Activated CD4-positive, CD25-positive, alpha-beta regulatory T cell treated with anti-CD3 and anti-CD28 coated beads, Interleukin-2, amount 50 U/mL, for 16 hours (primary cell): ENCODE measurements at regions not wholly inside any gene's neighbourhood (a gene's known extent, or its start where the extent isn't known, plus 50 kb on each side); places are given as distances from the start of the nearest gene placed in this dataset.

Experiments used
- DNase-seq: peaks from one replicate; pipeline ENCODE4 v3.0.0-alpha.2; 2020; ENCODE audit warnings: low read depth, low spot score

DNA sequence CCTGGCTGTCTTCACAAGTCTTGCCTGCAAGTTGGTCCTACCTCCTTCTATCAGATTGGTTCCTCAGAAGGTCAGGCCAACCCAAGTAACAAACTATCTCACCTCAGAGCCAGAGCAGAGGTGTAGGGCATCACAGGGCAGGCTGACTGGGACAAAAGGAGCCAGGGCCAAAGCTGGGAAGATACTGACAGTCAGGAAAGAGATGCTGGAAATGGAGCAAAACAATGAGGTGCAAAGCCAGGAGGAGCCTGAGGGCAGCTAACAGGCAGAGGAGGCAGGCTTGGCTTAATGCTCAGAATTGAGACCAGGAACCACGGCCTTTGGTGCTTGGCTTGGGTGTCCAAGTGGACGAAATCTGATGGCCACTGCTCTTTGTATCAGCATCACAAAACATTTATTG, 68.4 kb upstream of the PNMA1 start:
- DNase-seq = no peak

DNA sequence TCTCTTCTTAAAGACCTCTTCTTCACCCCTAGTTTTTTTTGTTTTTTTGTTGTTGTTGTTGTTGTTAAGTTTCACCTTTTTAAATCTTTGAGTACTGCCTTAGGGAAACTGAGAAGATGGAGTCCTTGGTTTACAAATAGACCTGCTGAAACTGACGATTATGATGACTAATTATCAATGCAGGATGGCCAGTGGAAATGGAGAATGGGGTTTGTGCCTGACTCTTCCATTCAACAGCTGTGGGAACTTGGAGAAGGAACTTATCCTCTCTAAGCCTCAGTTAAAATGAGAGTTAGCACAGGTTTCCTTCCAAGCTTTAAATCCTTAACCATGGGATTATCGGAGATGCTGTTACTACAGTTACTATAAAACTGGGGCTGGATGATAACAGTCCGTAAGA, 66.7 kb upstream of the PNMA1 start:
- DNase-seq = no peak

DNA sequence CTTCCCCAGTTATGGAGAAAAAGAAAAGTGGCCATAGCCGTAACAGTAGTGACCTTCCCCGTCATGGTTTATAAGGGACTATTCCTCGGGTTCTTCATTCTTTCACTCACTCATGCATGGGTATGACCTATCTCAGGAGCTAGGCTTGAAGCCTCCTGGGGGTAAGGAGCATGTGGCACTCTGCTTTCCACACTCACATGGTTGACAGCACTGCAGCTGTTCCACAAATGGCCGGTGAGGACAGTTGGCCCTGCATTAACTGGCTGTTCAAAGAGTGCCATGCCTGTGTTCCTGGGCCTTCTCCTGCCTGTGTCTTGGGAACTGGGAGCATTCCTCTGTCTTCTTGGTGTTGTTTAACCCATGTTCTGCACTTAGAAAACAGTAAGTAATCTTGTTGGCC, 66.2 kb upstream of the PNMA1 start:
- no peak for DNase-seq

DNA sequence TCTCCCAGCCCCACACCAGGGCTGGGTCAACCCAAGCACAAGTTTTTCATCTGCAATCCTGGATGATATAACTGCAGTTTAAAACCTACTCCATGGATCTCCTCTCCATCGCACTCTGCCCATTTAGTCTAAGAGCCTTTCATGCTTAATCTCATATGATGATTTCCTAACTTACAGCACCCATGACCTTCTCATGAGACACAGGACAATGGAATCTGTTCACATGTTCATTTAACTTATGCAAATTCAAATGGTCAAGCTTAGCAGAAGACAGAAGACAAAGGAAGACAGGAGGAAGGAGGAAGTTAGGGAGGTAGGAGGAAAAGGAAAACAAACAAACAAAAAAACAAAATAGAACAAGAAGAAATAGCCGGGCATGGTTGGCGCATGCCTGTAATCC, 64.6 kb upstream of the PNMA1 start:
- DNase-seq = no peak

DNA sequence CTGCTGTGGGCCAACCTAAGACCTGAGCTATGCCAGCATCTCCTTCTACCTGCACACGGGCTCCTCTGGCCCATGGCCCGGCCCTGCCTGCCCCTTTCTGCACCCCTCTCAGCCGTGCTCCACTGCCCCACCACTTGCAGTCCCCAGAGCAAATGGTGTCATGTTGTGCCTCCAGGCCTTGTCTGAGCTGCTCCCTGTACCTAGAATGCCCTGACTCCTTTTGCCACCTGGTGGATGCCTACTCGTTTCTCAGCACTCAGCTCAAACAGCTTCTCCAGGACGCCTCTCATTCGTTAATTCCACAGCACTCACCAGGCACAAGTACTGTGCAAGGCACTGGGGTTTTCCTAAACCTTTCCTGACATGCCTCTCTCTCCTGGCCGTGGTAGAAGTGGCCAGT, 63.2 kb upstream of the PNMA1 start:
- no peak for DNase-seq

DNA sequence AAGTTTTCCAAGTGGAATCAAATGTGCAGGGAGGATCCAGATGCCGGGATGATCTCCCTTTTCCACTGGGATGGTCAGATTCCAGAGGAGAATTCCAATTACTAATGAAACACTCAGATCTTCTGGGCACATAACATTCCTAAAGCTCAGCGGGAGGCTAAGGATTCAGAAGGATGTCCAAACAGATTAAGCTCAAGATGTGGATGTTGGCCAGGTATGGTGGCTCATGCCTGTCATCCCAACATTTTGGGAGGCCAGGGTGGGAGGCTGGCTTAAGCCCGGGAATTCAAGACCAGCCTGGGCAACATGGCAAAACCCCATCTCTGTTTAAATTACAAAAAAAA, 62.0 kb upstream of the PNMA1 start:
- DNase-seq = no peak

DNA sequence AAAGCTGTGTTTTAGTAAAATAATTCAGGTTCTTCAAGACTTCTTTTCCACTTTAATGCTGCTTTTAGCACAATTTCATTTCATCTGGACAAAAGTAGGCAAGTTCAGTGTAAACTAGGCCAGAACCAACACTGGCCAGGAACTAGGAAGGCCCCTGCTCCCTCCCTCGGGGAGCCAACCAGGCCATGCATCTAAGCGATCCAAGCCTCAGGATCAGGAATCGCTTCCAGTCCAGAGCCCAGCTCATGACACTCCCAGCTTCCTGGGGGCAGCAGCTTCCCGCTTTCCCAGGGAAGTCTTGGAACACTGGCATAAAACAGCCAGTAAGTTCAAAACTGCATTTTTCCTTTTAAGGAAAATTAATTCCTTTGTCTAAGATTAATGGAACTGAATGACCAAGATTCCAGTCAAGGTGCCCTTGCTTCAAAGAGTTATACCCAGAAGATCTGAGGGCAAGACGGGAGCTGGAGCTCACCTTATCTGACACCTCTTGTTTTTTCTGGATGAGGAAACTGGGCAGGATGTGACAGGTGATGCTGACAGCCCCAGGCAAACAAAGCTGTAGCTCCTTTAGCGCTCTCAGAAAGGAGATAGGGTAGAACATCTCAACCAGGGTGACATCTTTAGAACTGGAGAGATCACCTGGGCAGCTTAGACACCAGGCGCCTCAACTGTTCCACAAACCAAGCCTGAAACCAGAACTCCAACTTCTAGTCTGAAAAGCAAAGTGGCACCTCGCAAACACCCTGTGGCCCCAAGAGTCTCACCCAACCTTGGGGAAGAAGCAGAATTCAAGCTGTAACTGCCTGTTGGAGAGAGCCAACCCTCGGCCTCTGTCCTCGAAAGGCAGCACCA, 61.4 kb upstream of the PNMA1 start:
- no peak for DNase-seq

DNA sequence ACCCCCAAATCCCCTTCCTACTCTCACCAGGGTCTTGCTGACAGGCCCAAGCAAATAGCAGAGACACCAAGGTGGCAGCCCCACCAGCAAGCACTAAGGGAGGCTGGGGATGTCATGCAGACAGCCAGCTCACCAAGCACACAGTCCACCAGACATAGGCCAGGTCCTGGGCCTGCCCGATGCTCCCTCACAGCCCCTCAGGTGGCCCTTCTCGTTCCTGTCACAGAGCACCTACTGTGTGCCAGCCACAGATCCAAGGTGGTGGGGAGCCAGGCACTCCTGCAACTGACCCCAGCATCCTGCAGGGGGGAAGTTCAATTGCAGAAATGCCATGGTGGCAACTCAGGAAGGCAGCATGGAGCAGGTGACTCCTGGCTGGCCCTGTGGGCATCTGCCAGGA, 60.5 kb upstream of the PNMA1 start:
- no peak for DNase-seq

DNA sequence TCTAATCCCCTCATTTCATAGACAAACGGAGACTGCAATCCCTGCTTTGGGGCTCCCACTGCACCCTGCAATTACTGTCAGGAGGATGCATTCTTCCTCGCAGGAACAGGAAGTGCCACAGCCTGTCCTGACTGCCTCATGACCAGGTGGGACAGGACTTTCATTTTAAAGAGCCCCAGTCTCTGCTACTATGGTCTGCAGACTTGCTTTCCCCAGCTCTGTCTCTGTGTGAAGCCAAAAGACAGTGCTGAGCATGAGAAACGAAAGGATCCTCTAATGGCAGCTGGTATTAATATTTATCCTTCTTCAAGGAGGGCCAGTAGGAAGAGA, 60.0 kb upstream of the PNMA1 start:
- no peak for DNase-seq

DNA sequence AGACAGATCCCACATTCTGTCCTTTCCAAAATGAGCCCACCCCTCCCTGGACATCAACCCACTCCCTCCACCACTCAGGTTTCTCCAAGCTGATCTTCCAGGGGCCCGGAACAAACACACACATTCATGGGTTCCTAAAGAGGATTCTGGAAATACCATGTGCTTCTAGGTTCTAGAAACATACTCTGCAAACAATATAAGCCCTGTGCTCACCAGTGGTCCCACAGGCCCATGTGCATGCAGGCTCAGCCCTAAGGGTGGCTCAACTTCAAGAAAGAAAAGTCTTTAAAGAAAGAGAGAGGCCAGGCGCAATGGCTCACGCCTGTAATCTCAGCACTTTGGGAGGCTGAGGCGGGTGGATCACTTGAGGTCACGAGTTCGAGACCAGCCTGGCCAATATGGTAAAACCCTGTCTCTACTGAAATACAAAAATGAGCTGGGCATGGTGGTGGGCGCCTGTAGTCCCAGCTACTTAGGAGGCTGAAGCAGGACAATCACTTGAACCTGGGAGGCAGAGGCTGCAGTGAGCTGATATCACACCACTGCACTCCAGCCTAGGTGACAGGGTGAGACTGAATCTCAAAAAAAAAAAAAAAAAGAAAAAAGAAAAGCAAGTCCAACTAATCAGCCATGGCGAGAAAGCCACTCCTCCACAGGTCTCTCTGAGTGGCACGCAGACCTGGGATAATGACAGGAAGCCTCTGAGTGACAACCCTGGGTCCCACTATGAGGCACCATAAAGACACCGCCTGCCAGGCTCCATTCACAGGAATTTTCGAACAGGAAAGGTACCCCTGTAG, 59.5 kb upstream of the PNMA1 start:
- no peak for DNase-seq

DNA sequence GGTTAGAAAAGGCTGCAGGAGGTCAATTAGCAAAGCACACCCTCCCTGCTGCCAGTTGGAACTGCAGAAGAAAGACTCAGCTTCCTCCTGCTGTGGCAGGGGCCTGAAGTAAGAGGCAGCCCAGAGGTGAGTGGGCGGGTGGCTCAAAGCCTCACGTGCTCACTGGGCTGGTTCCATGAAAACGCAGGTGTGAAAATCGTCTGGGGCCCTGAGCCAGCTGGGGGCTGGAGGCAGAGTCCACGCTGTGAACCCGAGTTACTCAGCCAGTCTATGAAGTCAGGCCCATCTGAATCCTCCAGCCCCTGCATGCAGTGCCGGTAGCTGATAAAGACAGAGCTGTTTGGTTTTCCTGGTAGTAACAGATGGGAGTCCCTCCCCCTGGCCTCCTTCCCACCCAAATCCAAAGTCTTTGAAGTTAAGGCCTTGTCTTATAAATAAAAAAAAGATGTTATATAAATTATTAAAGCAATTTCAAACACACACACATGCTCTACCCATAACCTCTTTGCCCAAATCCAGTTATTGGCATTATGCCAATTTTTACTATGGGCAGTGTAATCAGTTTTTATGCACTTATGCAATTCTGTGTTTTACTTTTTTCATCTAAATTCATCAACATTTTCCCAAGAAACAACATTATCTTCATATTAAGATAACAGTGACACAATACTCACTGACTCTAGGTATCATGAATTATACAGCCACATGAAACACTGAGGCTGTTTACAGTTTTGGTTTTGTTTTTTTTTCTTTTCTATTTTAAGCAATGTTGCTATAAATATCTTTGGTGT, 57.9 kb upstream of the PNMA1 start:
- DNase-seq = no peak

DNA sequence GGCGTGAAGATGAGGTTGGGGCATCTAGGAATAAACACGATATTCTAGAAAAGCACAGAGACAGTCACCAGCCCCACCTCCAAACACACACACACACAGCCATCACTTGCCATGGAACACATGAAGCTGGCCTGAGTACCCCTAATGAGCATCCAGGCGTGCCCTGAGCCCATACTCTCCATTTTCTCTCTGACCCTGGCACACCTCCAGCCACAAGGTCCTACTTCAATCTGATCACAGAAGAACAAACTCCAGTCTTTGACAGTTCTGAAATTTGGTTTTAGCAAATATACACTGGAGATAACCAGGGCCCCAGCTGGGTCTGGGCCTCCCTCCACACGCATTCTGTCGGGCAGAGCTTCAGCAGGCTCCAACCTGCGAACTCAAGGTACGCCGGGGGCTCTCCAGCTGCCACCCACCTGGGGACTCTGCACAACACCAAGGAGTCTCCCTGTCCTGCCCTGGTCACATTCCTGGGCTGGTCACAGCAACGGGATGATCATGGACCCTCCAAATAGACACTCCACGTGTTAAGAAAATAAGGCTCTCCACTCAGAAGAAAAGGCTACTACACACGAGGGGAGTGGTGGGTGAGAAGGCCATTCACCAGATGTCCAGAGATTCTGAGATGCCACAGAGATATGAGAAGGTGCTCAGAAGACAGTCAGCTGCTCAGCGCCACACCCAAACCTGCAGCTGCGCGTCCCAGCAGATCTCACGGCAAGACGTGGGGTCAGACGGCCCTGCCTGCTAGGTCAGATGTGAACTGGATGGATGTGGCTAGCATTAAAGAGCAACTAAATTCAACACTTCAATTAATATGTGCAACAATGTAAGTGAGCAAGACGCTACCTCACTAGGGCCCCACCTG, 57.0 kb upstream of the PNMA1 start:
- DNase-seq = no peak

DNA sequence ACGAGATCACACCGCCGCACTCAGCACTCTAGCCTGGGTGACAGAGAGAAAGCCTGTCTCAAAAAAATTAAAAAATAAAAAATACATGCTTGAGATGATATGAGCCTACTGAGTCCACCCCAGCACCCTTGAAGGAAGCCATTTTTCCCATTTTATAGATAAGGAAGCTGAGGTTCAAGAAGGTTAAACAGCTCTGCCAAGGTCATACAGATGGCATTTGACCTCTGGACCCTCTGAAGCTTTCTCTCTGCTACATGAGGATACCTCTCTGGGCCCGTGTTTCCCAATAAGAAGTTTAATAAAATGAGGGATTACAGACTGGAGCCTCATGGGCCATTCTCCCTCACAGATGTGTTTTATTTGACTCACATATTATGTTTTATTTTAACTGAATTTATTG, 53.9 kb upstream of the PNMA1 start:
- no peak for DNase-seq

DNA sequence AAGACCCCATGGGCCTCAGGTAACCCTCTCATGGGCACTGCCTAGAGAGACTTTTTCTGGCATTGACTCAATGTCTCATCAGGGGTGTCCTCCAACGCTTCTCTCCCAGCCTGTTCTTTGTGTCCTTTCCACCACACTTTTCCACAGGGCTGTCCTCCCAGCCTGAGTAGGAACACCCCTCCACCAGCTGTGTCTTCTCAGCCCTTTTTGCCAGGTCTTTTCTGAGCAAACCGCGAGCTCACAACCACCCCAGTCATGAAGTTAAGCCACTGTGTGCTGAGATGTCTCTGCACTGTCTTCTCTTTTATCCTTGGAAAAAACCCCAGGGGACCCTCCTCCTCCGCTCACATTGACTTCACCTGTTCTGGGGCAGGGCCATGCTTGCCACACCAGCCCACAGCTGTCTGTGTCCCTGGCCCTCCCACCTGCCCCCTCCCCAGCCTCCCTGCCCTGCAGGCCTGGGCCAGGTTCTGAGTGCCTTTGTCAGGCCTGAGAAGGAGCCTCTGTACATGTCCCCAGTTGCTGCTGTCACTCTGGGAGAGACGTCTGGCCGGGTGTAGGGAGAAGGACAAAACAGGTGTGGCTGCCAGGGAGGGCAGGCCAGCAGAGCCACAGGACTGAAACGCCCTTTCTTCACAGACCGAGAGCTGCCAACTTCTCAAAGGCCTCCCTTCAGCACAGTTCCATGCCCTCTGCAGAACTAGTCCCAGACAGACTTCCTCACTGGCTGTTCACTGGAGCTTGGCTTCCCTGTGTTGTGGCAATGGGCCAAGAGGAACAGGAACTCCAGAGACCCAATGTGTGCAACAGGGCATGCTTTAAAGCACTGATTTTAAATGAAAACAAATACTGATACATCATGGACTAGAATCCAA, 50.5 kb upstream of the PNMA1 start:
- no peak for DNase-seq
